ENCODE measurements at regions not wholly inside any gene's neighbourhood (a gene's known extent, or its start where the extent isn't known, plus 50 kb on each side); places are given as distances from the start of the nearest gene placed in this dataset.

- Histone ChIP-seq H4K20me1 (ENCODE audit: insufficient read depth, low read length) (no peaks in the 10 kb centered on the region), H3K27ac (ENCODE audit: low read length) (no peak overlapping the region), H3K4me1 (ENCODE audit: low read length) (no peaks in the 10 kb centered on the region), H3K36me3 (replicated peaks; ENCODE audit: insufficient read depth, low read length) (no peaks in the 10 kb centered on the region), H3K4me3 (ENCODE audit: low read length) (no peak overlapping the region), H3K4me2 (ENCODE audit: low read depth, low read length) (no peak overlapping the region), H2AFZ (ENCODE audit: low read length) (no peak overlapping the region), H3K27me3 (replicated peaks; ENCODE audit: insufficient read depth, low read length) (no peaks in the 10 kb centered on the region), H3K9me2 (replicated peaks; ENCODE audit: insufficient read depth, low read length) (no peaks in the 10 kb centered on the region), H3K79me2 (ENCODE audit: low read length) (no peaks in the 10 kb centered on the region), H3K9me3 (replicated peaks; ENCODE audit: insufficient read depth, low read length) (no peaks in the 10 kb centered on the region), H3F3A (ENCODE audit: insufficient read depth, low read length) (no peaks in the 10 kb centered on the region), H3K9ac (ENCODE audit: low read length) (no peak overlapping the region)
- TF ChIP-seq, protein P1, sequence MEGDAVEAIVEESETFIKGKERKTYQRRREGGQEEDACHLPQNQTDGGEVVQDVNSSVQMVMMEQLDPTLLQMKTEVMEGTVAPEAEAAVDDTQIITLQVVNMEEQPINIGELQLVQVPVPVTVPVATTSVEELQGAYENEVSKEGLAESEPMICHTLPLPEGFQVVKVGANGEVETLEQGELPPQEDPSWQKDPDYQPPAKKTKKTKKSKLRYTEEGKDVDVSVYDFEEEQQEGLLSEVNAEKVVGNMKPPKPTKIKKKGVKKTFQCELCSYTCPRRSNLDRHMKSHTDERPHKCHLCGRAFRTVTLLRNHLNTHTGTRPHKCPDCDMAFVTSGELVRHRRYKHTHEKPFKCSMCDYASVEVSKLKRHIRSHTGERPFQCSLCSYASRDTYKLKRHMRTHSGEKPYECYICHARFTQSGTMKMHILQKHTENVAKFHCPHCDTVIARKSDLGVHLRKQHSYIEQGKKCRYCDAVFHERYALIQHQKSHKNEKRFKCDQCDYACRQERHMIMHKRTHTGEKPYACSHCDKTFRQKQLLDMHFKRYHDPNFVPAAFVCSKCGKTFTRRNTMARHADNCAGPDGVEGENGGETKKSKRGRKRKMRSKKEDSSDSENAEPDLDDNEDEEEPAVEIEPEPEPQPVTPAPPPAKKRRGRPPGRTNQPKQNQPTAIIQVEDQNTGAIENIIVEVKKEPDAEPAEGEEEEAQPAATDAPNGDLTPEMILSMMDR (IDR thresholded peaks at IDR 0.05; ENCODE audit: low read length) = no peak
- TF ChIP-seq EZH2phosphoT487 (IDR thresholded peaks at IDR 0.05; ENCODE audit: low read length) = no peak
- TF ChIP-seq EZH2 (optimal IDR thresholded peaks at IDR 0.05; ENCODE audit: low read depth, low read length) = no peak
- no peak for DNase-seq
Observed at GRCh38 chr18:79609841-79610281, 69.7 kb upstream of the CTDP1 start.

- H3K79me2 ChIP-seq (ENCODE audit: low read length) = no peaks in the 10 kb centered on the region
- no peak for TF ChIP-seq EZH2phosphoT487 (IDR thresholded peaks at IDR 0.05; ENCODE audit: low read length)
- TF ChIP-seq EZH2 (optimal IDR thresholded peaks at IDR 0.05; ENCODE audit: low read depth, low read length) = no peak
- TF ChIP-seq, protein P1 (IDR thresholded peaks at IDR 0.05; ENCODE audit: low read length) = no peak
- H3K9me2 ChIP-seq (replicated peaks; ENCODE audit: insufficient read depth, low read length) = no peaks in the 10 kb centered on the region
- no peak overlapping the region for H3K9ac ChIP-seq (ENCODE audit: low read length)
- no peak overlapping the region for H3K4me3 ChIP-seq (ENCODE audit: low read length)
- no peaks in the 10 kb centered on the region for H4K20me1 ChIP-seq (ENCODE audit: insufficient read depth, low read length)
- no peaks in the 10 kb centered on the region for H3K4me1 ChIP-seq (ENCODE audit: low read length)
- DNase-seq = no peak
- no peak overlapping the region for H2AFZ ChIP-seq (ENCODE audit: low read length)
- no peaks in the 10 kb centered on the region for H3F3A ChIP-seq (ENCODE audit: insufficient read depth, low read length)
- H3K27me3 ChIP-seq (replicated peaks; ENCODE audit: insufficient read depth, low read length) = no peaks in the 10 kb centered on the region
- H3K27ac ChIP-seq (ENCODE audit: low read length) = no peak overlapping the region
- no peak overlapping the region for H3K4me2 ChIP-seq (ENCODE audit: low read depth, low read length)
- no peaks in the 10 kb centered on the region for H3K36me3 ChIP-seq (replicated peaks; ENCODE audit: insufficient read depth, low read length)
- no peaks in the 10 kb centered on the region for H3K9me3 ChIP-seq (replicated peaks; ENCODE audit: insufficient read depth, low read length)
Observed at GRCh38 chr18:79610461-79611039, 69.1 kb upstream of the CTDP1 start.

- Histone ChIP-seq H3K79me2 (ENCODE audit: low read length) (no peaks in the 10 kb centered on the region), H3F3A (ENCODE audit: insufficient read depth, low read length) (no peaks in the 10 kb centered on the region), H4K20me1 (ENCODE audit: insufficient read depth, low read length) (no peaks in the 10 kb centered on the region), H3K9me3 (replicated peaks; ENCODE audit: insufficient read depth, low read length) (no peaks in the 10 kb centered on the region), H3K4me3 (ENCODE audit: low read length) (no peak overlapping the region), H2AFZ (ENCODE audit: low read length) (no peak overlapping the region), H3K9ac (ENCODE audit: low read length) (no peak overlapping the region), H3K4me2 (ENCODE audit: low read depth, low read length) (no peak overlapping the region), H3K27me3 (replicated peaks; ENCODE audit: insufficient read depth, low read length) (no peaks in the 10 kb centered on the region), H3K9me2 (replicated peaks; ENCODE audit: insufficient read depth, low read length) (no peaks in the 10 kb centered on the region), H3K36me3 (replicated peaks; ENCODE audit: insufficient read depth, low read length) (no peaks in the 10 kb centered on the region), H3K4me1 (ENCODE audit: low read length) (no peaks in the 10 kb centered on the region), H3K27ac (ENCODE audit: low read length) (no peak overlapping the region)
- no peak for DNase-seq
- TF ChIP-seq EZH2 (optimal IDR thresholded peaks at IDR 0.05; ENCODE audit: low read depth, low read length) = no peak
- TF ChIP-seq, protein P1 (IDR thresholded peaks at IDR 0.05; ENCODE audit: low read length) = no peak
- no peak for TF ChIP-seq EZH2phosphoT487 (IDR thresholded peaks at IDR 0.05; ENCODE audit: low read length)
Observed at GRCh38 chr18:79611040-79611681, 68.4 kb upstream of the CTDP1 start.

Measured in MM.1S (cell line).